ENCODE measurements at regions not wholly inside any gene's neighbourhood (a gene's known extent, or its start where the extent isn't known, plus 50 kb on each side); places are given as distances from the start of the nearest gene placed in this dataset.
"Not testable (repeated sequence)": the region's sequence is repeated elsewhere in the genome, so short reads cannot be mapped to it uniquely, and the experiment has no call there.

DNA sequence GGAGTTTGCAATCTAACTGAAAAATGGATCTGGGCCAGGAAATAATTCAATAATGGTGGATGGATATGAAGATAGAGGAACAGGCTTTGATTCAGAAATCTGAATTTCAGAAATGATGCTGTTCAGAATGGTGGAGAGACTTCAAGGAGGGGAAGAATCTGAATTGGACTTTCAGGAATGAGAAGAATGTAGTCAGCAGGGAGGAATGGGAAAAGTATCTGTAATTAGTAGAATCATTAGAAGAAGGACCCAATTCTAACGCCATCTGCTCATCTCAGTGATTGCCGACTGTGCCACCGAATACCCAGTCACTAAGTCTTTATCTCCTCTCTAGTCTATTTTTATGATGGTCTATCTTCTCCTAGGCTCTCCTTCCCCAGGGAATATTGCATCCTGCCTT lies 363.2 kb downstream of the GALC start:
- DNase-seq = no peak

GRCh38 chr14:87628780-87629179 lies 364.2 kb downstream of the GALC start:
- DNase-seq = no peak

GRCh38 chr14:87628129-87628528 lies 364.9 kb downstream of the GALC start:
- peak; percentile 74 to 82 for DNase-seq

GRCh38 chr14:87626266-87626665 lies 366.7 kb downstream of the GALC start:
- DNase-seq = no peak

DNA sequence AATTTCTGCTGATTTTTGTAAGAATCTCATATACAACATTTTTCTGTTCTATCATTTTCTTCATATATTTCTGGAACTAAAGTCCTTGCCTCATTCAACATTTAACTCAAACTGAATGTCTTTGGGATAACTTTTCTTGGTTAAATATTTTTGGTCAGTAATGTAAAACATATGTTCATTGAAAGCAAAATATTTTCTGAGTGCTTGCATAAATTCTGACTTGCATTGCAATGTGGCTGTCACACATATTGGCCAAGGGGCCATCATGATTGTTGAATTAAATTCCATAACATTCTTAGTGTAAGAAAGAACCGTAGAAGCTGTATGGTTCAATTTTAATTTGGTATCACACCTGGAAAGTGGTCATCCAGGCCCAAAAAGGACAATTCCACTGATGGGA lies 369.4 kb downstream of the GALC start:
- DNase-seq = no peak

GRCh38 chr14:87617079-87617478 lies 375.9 kb downstream of the GALC start:
- DNase-seq = no peak

- peak; percentile 35 to 40 for DNase-seq
Measured at GRCh38 chr14:87615822-87616679, 376.9 kb downstream of the GALC start.

- no peak for DNase-seq
Measured at GRCh38 chr14:87615047-87615446, 377.9 kb downstream of the GALC start.

DNA sequence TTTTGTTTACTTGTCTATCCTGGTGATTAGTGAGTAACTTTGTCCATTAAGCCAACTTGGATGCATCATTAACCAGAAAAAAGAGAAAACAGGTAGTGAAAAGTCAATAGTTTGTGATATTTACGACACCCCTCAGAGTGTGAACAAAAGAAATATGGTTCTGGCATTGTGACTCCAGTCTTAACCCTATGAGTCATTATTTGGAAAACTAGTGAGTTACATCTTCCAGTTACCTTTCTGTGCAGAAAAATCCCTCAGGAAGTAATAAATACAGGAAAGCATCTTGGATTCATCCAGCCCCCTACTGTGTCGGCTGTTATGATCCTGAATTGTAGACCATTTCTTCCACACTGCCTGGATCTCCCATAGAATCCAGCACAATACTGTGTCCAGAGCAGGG lies 379.1 kb downstream of the GALC start:
- DNase-seq = no peak

- DNase-seq = not testable (repeated sequence)
Measured at GRCh38 chr14:87607056-87607455, 385.9 kb downstream of the GALC start.

GRCh38 chr14:87601036-87601435 lies 391.9 kb downstream of the GALC start:
- DNase-seq = no peak

GRCh38 chr14:87600240-87600639 lies 392.7 kb downstream of the GALC start:
- no peak for DNase-seq

GRCh38 chr14:87581298-87581697 lies 411.7 kb downstream of the GALC start:
- DNase-seq = no peak

DNA sequence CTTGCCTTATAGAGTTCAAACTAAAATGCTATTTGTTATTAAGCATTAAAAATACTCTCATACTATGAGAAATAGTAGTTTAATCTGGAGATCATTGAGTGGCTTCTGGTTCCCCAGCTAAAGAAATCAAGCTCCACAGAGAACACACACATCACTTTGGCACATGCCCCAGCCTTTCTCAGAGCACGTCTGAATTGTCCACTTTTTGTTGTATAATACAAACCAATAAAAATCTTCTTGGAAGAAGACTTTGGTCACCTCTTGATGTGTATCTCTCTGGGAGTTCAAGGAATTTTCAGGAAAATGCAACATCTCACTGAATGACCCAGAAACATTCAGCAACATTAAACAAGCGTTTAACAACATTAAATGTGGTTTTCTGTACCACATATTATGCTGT lies 413.9 kb downstream of the GALC start:
- no peak for DNase-seq

DNA sequence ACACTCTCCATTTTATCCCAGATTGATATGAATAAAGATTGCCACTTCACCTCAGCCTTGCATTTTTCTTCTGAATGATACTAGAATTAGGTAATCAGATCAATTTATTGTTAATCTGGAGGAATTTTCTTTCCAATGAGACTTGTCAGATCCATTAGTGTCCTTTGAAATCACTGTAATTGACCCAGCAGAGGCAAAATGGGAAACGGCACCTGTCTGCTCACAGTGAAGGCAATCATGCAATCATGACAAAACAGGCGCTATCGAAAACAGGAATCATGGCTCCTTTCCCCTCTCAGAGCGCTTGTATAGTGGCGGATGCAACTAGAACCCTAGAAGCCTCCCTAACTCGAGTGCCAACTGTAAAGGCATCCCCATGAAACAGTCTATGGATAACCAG lies 417.6 kb downstream of the GALC start:
- DNase-seq = no peak

DNA sequence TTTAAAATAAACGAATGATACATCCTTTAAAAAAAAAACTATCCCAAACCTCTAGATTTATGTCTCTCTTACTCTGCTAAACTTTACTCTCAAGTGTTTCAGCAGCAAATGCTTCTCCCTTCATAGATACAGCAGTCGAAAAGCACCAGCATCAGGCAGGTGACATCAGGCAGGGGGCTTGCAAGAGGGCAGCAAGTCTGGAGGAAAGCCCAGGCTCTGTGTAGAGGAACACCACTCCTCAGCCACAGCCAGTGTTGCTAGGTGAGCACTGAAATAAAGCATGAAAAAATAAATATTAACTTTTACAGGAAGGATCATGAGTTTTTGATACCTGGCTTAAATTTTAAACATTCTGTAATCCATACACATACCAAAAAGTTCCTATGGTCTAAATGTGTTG lies 419.4 kb downstream of the GALC start:
- DNase-seq = no peak

DNA sequence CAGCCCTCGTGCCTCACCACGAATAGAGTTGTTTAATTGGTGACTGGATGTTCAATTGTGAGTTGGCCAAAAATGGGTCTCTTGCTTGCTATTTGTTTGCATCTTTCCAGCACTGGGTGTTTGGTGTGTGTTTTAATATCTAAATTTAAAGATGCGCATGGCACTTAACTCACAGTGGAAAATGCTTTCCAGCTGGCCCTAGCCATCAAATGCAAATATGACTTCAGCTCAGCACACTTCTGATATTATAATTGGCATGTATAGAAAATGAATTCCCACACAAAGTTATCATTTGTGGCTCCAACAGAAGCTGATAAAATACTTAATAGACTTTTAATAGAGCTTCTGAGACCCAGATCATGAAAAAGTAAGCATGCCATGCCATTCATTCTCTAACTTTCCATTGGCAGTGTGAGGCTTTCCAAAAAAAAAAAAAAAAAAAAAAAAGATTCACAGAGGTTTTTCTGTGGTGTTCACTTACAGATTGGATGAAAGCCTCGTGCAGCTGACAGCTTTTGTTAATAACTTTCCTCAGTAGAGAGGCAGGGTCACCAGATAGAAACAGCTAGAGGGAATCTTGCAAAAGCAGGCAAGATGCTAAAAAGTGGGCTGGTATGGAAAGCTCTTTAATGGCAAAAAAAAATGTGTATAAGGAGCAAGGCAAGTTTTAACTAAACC lies 425.2 kb downstream of the GALC start:
- DNase-seq = no peak

- no peak for DNase-seq
Measured at GRCh38 chr14:87566991-87567390, 426.0 kb downstream of the GALC start.

- DNase-seq = no peak
Measured at GRCh38 chr14:87547536-87547935, 445.4 kb downstream of the GALC start.

GRCh38 chr14:87542288-87542687 lies 450.7 kb downstream of the GALC start:
- no peak for DNase-seq

GRCh38 chr14:87540339-87540738 lies 452.6 kb downstream of the GALC start:
- no peak for DNase-seq

- DNase-seq = no peak
Measured at GRCh38 chr14:87529081-87529480, 463.9 kb downstream of the GALC start.

GRCh38 chr14:87526731-87527130 lies 466.3 kb downstream of the GALC start:
- DNase-seq = no peak

Data from right lung (tissue), 2 donors.